Testis (tissue), 2 donors: ENCODE measurements at regions not wholly inside any gene's neighbourhood (a gene's known extent, or its start where the extent isn't known, plus 50 kb on each side); places are given as distances from the start of the nearest gene placed in this dataset.
A peak's percentile ranks its signal among the peaks of the same experiment; 100 is the strongest.
"Not testable (repeated sequence)": the region's sequence is repeated elsewhere in the genome, so short reads cannot be mapped to it uniquely, and the experiment has no call there.

Source experiments
- DNase-seq: peaks from one replicate; pipeline ENCODE4 v3.0.0-alpha.2; 2019
- H3K27ac ChIP-seq, 2 donors: fragments of 200-600 bp; sonication (generic); one replicate each; pipeline ENCODE4 v1.5.1; 2019
- H3K27me3 ChIP-seq: fragments of 200-600 bp; sonication (generic); one replicate; pipeline ENCODE4 v1.5.1; 2019
- H3K36me3 ChIP-seq: fragments of 200-600 bp; sonication (generic); one replicate; pipeline ENCODE4 v1.5.1; 2017; ENCODE audit warnings: low read depth; ENCODE audit errors: missing control alignments
- H3K4me1 ChIP-seq: fragments of 200-600 bp; sonication (generic); one replicate; pipeline ENCODE4 v1.5.1; 2019
- H3K4me3 ChIP-seq, 2 donors: fragments of 200-600 bp; sonication (generic); one replicate each; pipeline ENCODE4 v1.5.1; 2017 to 2019
- H3K9me3 ChIP-seq: fragments of 200-600 bp; sonication (generic); one replicate; pipeline ENCODE4 v1.5.1; 2017
- WGBS, 2 donors: methylation state at CpG; one replicate each; pipeline ENCODE4 v1.1.5; 2018; 5-methylcytosine and 5-hydroxymethylcytosine counted together
- intact Hi-C: fragments of 100-400 bp; cut with DNase I; formaldehyde crosslinking; loops from one replicate; pipeline ENCODE4 v1.15.1; 2023; ENCODE audit warnings: low total_unique reads

DNA sequence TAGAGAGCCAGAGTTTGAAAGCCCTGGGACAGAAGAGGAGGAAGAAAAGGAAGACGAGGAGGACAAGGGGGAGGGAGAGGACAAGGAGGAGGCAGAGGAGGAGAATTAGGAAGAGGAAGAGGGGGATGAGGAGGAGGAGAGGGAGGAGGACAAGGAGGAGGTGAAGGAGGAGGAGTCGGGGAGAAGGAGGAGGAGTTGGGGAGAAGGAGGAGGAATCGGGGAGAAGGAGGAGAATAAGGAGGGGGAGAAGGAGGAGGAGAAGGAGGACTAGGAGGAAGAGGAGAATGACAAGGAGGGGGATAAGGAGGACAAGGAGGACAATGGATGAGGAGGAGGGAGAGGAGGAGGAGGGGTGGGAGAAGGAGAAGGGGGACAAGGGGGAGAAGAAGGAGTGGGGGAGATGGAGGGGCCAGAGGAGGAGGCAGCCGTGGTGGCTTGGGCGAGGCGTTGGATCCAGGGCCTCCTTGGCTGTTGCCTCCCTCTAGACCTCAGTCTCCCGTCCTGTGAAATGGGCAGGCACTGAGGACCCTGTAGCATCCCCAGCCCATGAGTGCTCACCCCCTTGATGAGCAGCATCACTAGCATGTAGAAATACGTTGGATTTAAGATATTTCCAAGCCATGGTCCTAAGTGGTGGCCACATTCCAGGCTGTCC is 179.6 kb downstream of the LMLN start:
- H3K27me3 ChIP-seq, H3K9me3 ChIP-seq, H3K4me1 ChIP-seq, intact Hi-C loops, H3K4me3 ChIP-seq, H3K27ac ChIP-seq, H3K36me3 ChIP-seq, DNase-seq: not testable (repeated sequence)
- 63 to 76% methylated on average over 7 of the region's 8 CpGs for WGBS, 2 donors

DNA sequence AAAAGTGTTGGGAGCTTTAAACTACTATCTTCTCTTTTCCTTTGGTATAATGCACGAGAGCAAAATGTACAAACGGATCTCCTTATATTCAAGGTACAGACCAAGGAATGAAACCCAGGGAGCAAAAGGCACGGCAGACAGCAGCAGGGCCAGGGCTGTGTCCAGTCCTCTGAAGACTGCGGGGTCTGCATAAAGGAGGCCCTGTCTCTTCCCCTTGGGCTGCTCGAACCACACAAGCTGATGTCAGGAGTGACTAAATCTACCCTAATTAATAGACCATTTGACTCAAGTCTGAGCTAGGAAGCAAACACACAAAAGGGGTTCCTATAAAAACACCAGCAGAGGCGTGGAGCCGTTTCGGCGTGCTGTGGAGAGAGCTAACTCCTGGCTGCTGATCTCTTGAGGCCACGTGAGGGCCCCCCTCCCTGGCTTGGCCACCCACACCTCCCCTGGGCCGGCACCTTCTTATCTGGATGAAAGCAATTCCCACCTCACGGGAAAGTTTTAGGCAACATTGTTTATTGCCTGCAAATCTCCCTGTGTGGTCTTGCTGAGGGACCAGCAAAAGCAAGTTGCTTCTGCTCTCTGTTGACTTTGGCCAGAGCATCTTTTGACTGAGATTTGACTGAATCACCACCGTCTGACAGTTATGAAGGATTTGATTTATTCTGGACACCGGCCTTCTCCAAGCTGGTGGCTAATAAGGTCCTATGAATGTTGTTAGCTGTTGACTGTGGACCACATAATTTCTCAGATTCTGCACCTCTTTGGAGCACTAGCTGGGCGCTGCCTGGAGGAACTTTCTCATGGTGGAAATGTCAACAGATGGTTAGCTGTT is 183.5 kb downstream of the LMLN start:
- 52 to 54% methylated on average over 10 of the region's 15 CpGs for WGBS, 2 donors
- intact Hi-C loops: not testable (repeated sequence)

DNA sequence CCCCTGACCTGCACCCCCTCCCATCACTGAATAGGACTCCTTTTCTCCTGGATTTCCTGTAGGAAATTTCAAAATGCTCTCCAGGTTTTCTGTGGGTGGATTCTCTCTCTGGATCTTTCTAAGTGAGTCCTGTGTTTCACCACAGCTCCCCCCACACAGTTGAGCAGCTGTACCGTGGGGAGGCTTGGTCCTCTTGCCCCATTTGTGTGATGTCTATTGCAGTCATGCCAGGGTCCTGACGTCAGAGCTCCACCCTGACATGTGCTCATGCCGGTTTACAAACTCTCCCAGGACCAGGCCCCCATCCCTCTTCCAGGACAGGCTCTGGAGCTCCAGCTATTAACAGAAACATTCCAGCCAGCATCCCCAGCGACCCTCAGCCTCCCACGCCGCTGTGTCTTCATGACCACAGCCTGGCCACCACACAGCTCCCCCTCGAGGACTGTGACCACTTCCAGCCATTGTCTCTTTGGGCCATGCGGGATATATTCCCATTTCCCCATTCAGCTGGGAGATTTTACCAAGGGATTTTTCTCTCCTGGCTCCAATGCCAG is 185.3 kb downstream of the LMLN start:
- H3K4me3 ChIP-seq, H3K4me1 ChIP-seq, H3K27me3 ChIP-seq, H3K36me3 ChIP-seq, intact Hi-C loops, H3K27ac ChIP-seq, H3K9me3 ChIP-seq: not testable (repeated sequence)
- WGBS, 2 donors: 46 to 49% methylated on average over 3 of the region's 8 CpGs
- DNase-seq: peak; percentile 26

More for the DNA sequence above, 183.5 kb downstream of the LMLN start:
- H3K36me3 ChIP-seq, H3K4me3 ChIP-seq, H3K27ac ChIP-seq, H3K4me1 ChIP-seq, DNase-seq, H3K9me3 ChIP-seq, H3K27me3 ChIP-seq: not testable (repeated sequence)

- H3K27ac ChIP-seq, H3K9me3 ChIP-seq, H3K27me3 ChIP-seq, H3K4me1 ChIP-seq, H3K4me3 ChIP-seq, H3K36me3 ChIP-seq, DNase-seq, intact Hi-C loops: not testable (repeated sequence)
- 80 to 93% methylated on average over 5 of the region's 5 CpGs for WGBS, 2 donors
Observed at GRCh38 chr3:198146070-198146469, 186.1 kb downstream of the LMLN start.

- H3K27ac ChIP-seq, intact Hi-C loops, H3K36me3 ChIP-seq, H3K4me3 ChIP-seq, H3K9me3 ChIP-seq, H3K27me3 ChIP-seq, DNase-seq, H3K4me1 ChIP-seq: not testable (repeated sequence)
- 64 to 83% methylated on average over 5 to 8 of the region's 9 CpGs for WGBS, 2 donors
Observed at GRCh38 chr3:198146559-198147164, 186.6 kb downstream of the LMLN start.

GRCh38 chr3:198147213-198147612 is 187.2 kb downstream of the LMLN start:
- H3K9me3 ChIP-seq, H3K36me3 ChIP-seq, H3K4me3 ChIP-seq, intact Hi-C loops, DNase-seq, H3K4me1 ChIP-seq, H3K27me3 ChIP-seq, H3K27ac ChIP-seq: not testable (repeated sequence)
- WGBS, 2 donors: 92 to 100% methylated on average over 2 to 3 of the region's 3 CpGs

DNA sequence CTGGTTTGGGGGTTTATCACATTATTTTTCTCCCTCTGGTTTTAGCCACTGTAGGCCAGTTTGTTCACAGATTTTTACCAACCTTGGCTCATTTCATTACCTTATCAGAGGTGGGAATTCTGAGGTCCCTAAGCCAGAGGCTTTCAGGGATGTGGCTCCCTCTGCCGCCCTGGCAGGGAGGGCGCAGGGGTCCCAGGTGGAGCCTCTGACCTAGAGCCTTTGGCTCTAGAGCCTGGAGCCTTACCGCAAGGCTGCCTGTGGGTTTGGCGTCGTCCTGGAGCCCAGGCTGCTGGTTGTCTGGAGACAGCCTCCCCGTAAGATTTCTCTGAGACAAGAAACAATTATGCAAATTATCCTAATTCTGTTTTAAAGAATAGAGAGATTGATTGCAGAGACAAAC is 188.0 kb downstream of the LMLN start:
- H3K4me1 ChIP-seq, H3K9me3 ChIP-seq, H3K4me3 ChIP-seq, DNase-seq, intact Hi-C loops, H3K27me3 ChIP-seq, H3K27ac ChIP-seq, H3K36me3 ChIP-seq: not testable (repeated sequence)
- 77 to 88% methylated on average over 4 to 5 of the region's 6 CpGs for WGBS, 2 donors

- H3K9me3 ChIP-seq, H3K4me3 ChIP-seq, H3K27ac ChIP-seq, H3K36me3 ChIP-seq, intact Hi-C loops, H3K4me1 ChIP-seq, DNase-seq, H3K27me3 ChIP-seq: not testable (repeated sequence)
- WGBS, 2 donors: 66 to 76% methylated on average over 5 of the region's 5 CpGs
Observed at GRCh38 chr3:198149904-198150303, 189.9 kb downstream of the LMLN start.

DNA sequence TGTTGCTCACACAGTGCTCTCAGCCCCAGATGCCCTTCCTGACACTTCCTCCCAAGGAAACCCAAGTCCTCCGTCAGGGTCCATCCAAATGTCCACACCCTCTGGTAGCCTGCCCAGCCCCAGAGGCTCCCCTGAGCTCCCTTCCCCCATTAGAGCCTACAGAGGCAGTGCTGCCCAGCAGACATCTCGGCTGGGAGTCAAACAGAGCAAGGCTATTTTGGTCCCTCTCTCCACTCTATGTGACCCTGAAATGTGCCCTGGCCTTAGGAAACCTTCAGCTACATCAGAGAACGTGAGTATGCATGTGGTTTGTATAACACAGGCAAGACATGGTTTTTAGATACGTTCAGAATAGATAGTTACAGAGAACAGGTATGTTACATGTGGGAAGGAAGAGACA is 191.8 kb downstream of the LMLN start:
- intact Hi-C loops, H3K4me1 ChIP-seq, H3K9me3 ChIP-seq, H3K4me3 ChIP-seq, H3K27ac ChIP-seq, H3K36me3 ChIP-seq, DNase-seq, H3K27me3 ChIP-seq: not testable (repeated sequence)
- WGBS, 2 donors: 47 to 67% methylated on average over 2 of the region's 4 CpGs

GRCh38 chr3:198155771-198156170 is 195.8 kb downstream of the LMLN start:
- H3K9me3 ChIP-seq, H3K4me3 ChIP-seq, H3K27me3 ChIP-seq, DNase-seq, H3K27ac ChIP-seq, H3K4me1 ChIP-seq, H3K36me3 ChIP-seq, intact Hi-C loops: not testable (repeated sequence)
- 96% methylated on average over 4 of the region's 7 CpGs; no CpG with 5 or more reads in 1 of the 2 donors for WGBS, 2 donors

- DNase-seq, H3K27ac ChIP-seq, H3K9me3 ChIP-seq, H3K4me1 ChIP-seq, H3K4me3 ChIP-seq, intact Hi-C loops, H3K36me3 ChIP-seq, H3K27me3 ChIP-seq: not testable (repeated sequence)
- WGBS, 2 donors: no CpG with 5 or more reads among the region's 42 CpGs
Observed at GRCh38 chr3:198157231-198157868, 197.3 kb downstream of the LMLN start.
